KG1 (cell line): ENCODE measurements at regions not wholly inside any gene's neighbourhood (a gene's known extent, or its start where the extent isn't known, plus 50 kb on each side); places are given as distances from the start of the nearest gene placed in this dataset.

ENCODE experiments used
- DNase-seq: peaks from one replicate; lab custom pipeline; 2025; lab: John Stamatoyannopoulos, UW

- no peak for DNase-seq
These were observed 151.4 kb upstream of the ETV3 start for GRCh38 chr1:157289424-157290105.

- no peak for DNase-seq
These were observed 150.8 kb upstream of the ETV3 start for GRCh38 chr1:157288996-157289395.

- DNase-seq, result no peak
These were observed 150.3 kb upstream of the ETV3 start for GRCh38 chr1:157288492-157288891.

GRCh38 chr1:157288006-157288405 lies 149.8 kb upstream of the ETV3 start:
- no peak for DNase-seq

GRCh38 chr1:157287462-157287861 lies 149.3 kb upstream of the ETV3 start:
- DNase-seq, result no peak

GRCh38 chr1:157286646-157287420 lies 148.6 kb upstream of the ETV3 start:
- DNase-seq, result no peak

GRCh38 chr1:157286096-157286495 lies 147.9 kb upstream of the ETV3 start:
- no peak for DNase-seq

GRCh38 chr1:157284451-157284850 lies 146.3 kb upstream of the ETV3 start:
- DNase-seq, result no peak

GRCh38 chr1:157279802-157280140 lies 141.6 kb upstream of the ETV3 start:
- no peak for DNase-seq

- no peak for DNase-seq
These were observed 141.1 kb upstream of the ETV3 start for GRCh38 chr1:157279138-157279801.

GRCh38 chr1:157278383-157279137 lies 140.4 kb upstream of the ETV3 start:
- no peak for DNase-seq

- no peak for DNase-seq
These were observed 139.7 kb upstream of the ETV3 start for GRCh38 chr1:157277913-157278312.

GRCh38 chr1:157277281-157277680 lies 139.1 kb upstream of the ETV3 start:
- DNase-seq, result no peak

- DNase-seq, result no peak
These were observed 136.7 kb upstream of the ETV3 start for GRCh38 chr1:157274698-157275534.

- no peak for DNase-seq
These were observed 134.7 kb upstream of the ETV3 start for GRCh38 chr1:157272729-157273524.

- DNase-seq, result no peak
These were observed 134.1 kb upstream of the ETV3 start for GRCh38 chr1:157272264-157272663.

GRCh38 chr1:157270705-157271274 lies 132.6 kb upstream of the ETV3 start:
- DNase-seq, result no peak

- DNase-seq, result no peak
These were observed 131.6 kb upstream of the ETV3 start for GRCh38 chr1:157269656-157270375.

GRCh38 chr1:157262891-157263290 lies 124.7 kb upstream of the ETV3 start:
- DNase-seq, result no peak

- DNase-seq, result no peak
These were observed 124.2 kb upstream of the ETV3 start for GRCh38 chr1:157262422-157262821.
